ENCODE measurements at regions not wholly inside any gene's neighbourhood (a gene's known extent, or its start where the extent isn't known, plus 50 kb on each side); places are given as distances from the start of the nearest gene placed in this dataset.

GRCh38 chr7:114835303-114835702 lies 86.6 kb upstream of the MDFIC start:
- WGBS, 2 donors = 95% methylated on average over 1 of the region's 1 CpG
- intact Hi-C loops (cut with DNase I) = no loop called here
- TF ChIP-seq CTCF (IDR thresholded peaks at IDR 0.05) (no peak), POLR2A (IDR thresholded peaks at IDR 0.05) (no peak)
- no peak overlapping the region for H3K27ac ChIP-seq
- H3K9me3 ChIP-seq = no peaks in the 10 kb centered on the region
- H3K36me3 ChIP-seq = no peaks in the 10 kb centered on the region
- H3K4me1 ChIP-seq = no peaks in the 10 kb centered on the region
- no peak for DNase-seq
- H3K27me3 ChIP-seq = no peaks in the 10 kb centered on the region
- no peak overlapping the region for H3K4me3 ChIP-seq (replicated peaks in 1 of 3)

GRCh38 chr7:114835861-114836260 lies 86.0 kb upstream of the MDFIC start:
- DNase-seq = no peak
- Histone ChIP-seq H3K27me3 (no peaks in the 10 kb centered on the region), H3K36me3 (no peaks in the 10 kb centered on the region), H3K4me3 (replicated peaks in 1 of 3) (no peak overlapping the region), H3K4me1 (no peaks in the 10 kb centered on the region), H3K9me3 (no peaks in the 10 kb centered on the region), H3K27ac (no peak overlapping the region)
- intact Hi-C loops (cut with DNase I) = no loop called here
- no peak for TF ChIP-seq CTCF (IDR thresholded peaks at IDR 0.05)
- TF ChIP-seq POLR2A (IDR thresholded peaks at IDR 0.05) = no peak
- WGBS, 2 donors = 0% methylated on average over 1 of the region's 1 CpG

- intact Hi-C loops (cut with DNase I) = no loop called here
- WGBS, 2 donors = 80 to 82% methylated on average over 5 of the region's 5 CpGs
Observed at GRCh38 chr7:114842551-114843065, 79.3 kb upstream of the MDFIC start.

GRCh38 chr7:114843102-114843501 lies 78.8 kb upstream of the MDFIC start:
- intact Hi-C loops (cut with DNase I) = no loop called here
- Histone ChIP-seq H3K4me3 (replicated peaks in 1 of 3) (no peak overlapping the region), H3K4me1 (peaks cover 0 to 3% of the 10 kb centered on the region in 2 donors), H3K27ac (no peak overlapping the region), H3K9me3 (no peaks in the 10 kb centered on the region), H3K27me3 (no peaks in the 10 kb centered on the region), H3K36me3 (no peaks in the 10 kb centered on the region)
- 95 to 98% methylated on average over 3 of the region's 3 CpGs for WGBS, 2 donors
- TF ChIP-seq CTCF (IDR thresholded peaks at IDR 0.05) (no peak), POLR2A (IDR thresholded peaks at IDR 0.05) (no peak)
- DNase-seq = no peak

More at GRCh38 chr7:114842551-114843065, 79.3 kb upstream of the MDFIC start:
- no peaks in the 10 kb centered on the region for H3K27me3 ChIP-seq
- no peak overlapping the region for H3K27ac ChIP-seq
- no peak overlapping the region for H3K4me3 ChIP-seq (replicated peaks in 1 of 3)
- no peaks in the 10 kb centered on the region for H3K9me3 ChIP-seq
- H3K36me3 ChIP-seq = no peaks in the 10 kb centered on the region
- peaks cover 0 to 3% of the 10 kb centered on the region in 2 donors for H3K4me1 ChIP-seq
- DNase-seq = no peak
- TF ChIP-seq CTCF (IDR thresholded peaks at IDR 0.05) (no peak), POLR2A (IDR thresholded peaks at IDR 0.05) (no peak)

GRCh38 chr7:114851406-114852061 lies 70.4 kb upstream of the MDFIC start:
- intact Hi-C loops (cut with DNase I) = no loop called here
- WGBS, 2 donors = 78 to 84% methylated on average over 3 of the region's 3 CpGs

More at GRCh38 chr7:114851406-114852061, 70.4 kb upstream of the MDFIC start:
- no peaks in the 10 kb centered on the region for H3K9me3 ChIP-seq
- H3K27me3 ChIP-seq = no peaks in the 10 kb centered on the region
- no peak for DNase-seq
- no peak overlapping the region for H3K27ac ChIP-seq
- TF ChIP-seq POLR2A (IDR thresholded peaks at IDR 0.05) = no peak
- no peak for TF ChIP-seq CTCF (IDR thresholded peaks at IDR 0.05)
- H3K4me3 ChIP-seq (replicated peaks in 1 of 3) = no peak overlapping the region
- H3K36me3 ChIP-seq = no peaks in the 10 kb centered on the region
- no peaks in the 10 kb centered on the region for H3K4me1 ChIP-seq
